Progenitor cell of endocrine pancreas (in vitro differentiated cells): ENCODE measurements at regions not wholly inside any gene's neighbourhood (a gene's known extent, or its start where the extent isn't known, plus 50 kb on each side); places are given as distances from the start of the nearest gene placed in this dataset.

Source experiments
- DNase-seq: peaks from one replicate; pipeline ENCODE4 v3.0.0; 2021; ENCODE audit warnings: low spot score; ENCODE audit not compliant: unreplicated experiment
- H3K27ac Mint-ChIP-seq: 2 replicates; pipeline ENCODE4 v1.8.0; 2021; ENCODE audit warnings: mild to moderate bottlenecking, moderate library complexity, mixed read lengths
- H3K27me3 Mint-ChIP-seq: 2 replicates; pipeline ENCODE4 v1.8.0; 2021; ENCODE audit warnings: mixed read lengths
- H3K36me3 Mint-ChIP-seq: 2 replicates; pipeline ENCODE4 v1.8.0; 2022; ENCODE audit warnings: mixed read lengths; ENCODE audit not compliant: insufficient read depth
- H3K4me1 Mint-ChIP-seq: 2 replicates; pipeline ENCODE4 v1.8.0; 2021; ENCODE audit warnings: low read depth, mixed read lengths
- H3K4me3 Mint-ChIP-seq: 2 replicates; pipeline ENCODE4 v1.8.0; 2021; ENCODE audit warnings: low read depth, mild to moderate bottlenecking, moderate library complexity, mixed read lengths
- H3K9me3 Mint-ChIP-seq: 2 replicates; pipeline ENCODE4 v1.8.0; 2021; ENCODE audit warnings: low read depth, mixed read lengths
- TF ChIP-seq, protein P1 (sequence below): fragments of 200-600 bp; sonication (generic); IDR thresholded peaks from one replicate; pipeline ENCODE4 v1.5.0; 2021; ENCODE audit warnings: antibody characterized with exemption, mild to moderate bottlenecking; ENCODE audit not compliant: unreplicated experiment

GRCh38 chr13:83536941-83537340 lies 345.3 kb downstream of the SLITRK1 start:
- peaks cover 4% of the 10 kb centered on the region for H3K9me3 Mint-ChIP-seq
- TF ChIP-seq, protein P1, sequence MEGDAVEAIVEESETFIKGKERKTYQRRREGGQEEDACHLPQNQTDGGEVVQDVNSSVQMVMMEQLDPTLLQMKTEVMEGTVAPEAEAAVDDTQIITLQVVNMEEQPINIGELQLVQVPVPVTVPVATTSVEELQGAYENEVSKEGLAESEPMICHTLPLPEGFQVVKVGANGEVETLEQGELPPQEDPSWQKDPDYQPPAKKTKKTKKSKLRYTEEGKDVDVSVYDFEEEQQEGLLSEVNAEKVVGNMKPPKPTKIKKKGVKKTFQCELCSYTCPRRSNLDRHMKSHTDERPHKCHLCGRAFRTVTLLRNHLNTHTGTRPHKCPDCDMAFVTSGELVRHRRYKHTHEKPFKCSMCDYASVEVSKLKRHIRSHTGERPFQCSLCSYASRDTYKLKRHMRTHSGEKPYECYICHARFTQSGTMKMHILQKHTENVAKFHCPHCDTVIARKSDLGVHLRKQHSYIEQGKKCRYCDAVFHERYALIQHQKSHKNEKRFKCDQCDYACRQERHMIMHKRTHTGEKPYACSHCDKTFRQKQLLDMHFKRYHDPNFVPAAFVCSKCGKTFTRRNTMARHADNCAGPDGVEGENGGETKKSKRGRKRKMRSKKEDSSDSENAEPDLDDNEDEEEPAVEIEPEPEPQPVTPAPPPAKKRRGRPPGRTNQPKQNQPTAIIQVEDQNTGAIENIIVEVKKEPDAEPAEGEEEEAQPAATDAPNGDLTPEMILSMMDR, result no peak
- H3K27ac Mint-ChIP-seq, result no peak overlapping the region
- no peak overlapping the region for H3K4me3 Mint-ChIP-seq
- H3K4me1 Mint-ChIP-seq, result no peaks in the 10 kb centered on the region
- H3K36me3 Mint-ChIP-seq, result no peaks in the 10 kb centered on the region
- no peak for DNase-seq
- no peaks in the 10 kb centered on the region for H3K27me3 Mint-ChIP-seq

DNA sequence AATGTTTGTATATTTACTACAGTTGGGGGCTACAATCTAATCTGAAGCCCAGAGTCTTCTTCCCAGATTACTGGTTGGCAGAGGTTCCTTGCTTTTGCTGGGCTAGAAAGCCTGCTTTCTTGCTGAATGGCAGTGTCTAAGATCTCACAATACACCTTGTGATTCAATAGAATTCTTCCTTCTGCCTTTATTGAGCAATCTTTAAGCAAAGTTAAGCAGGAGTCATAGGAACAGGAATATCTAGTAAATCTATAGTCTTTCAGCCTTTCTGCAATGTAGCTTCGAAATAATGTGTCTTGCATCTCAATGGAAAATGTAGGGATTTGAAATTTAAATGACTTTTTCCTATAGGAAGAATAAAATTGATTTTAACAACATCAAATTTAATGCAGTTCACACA lies 346.1 kb downstream of the SLITRK1 start:
- Mint-ChIP-seq H3K4me1 (no peaks in the 10 kb centered on the region), H3K36me3 (no peaks in the 10 kb centered on the region), H3K9me3 (peaks cover 4% of the 10 kb centered on the region), H3K27ac (no peak overlapping the region), H3K27me3 (no peaks in the 10 kb centered on the region), H3K4me3 (no peak overlapping the region)
- TF ChIP-seq, protein P1, result no peak
- DNase-seq, result no peak

GRCh38 chr13:83532809-83533208 lies 349.5 kb downstream of the SLITRK1 start:
- Mint-ChIP-seq H3K27ac (no peak overlapping the region), H3K4me1 (no peaks in the 10 kb centered on the region), H3K36me3 (no peaks in the 10 kb centered on the region)

GRCh38 chr13:83531022-83531421 lies 351.3 kb downstream of the SLITRK1 start:
- H3K27ac Mint-ChIP-seq, result no peak overlapping the region
- H3K27me3 Mint-ChIP-seq, result no peaks in the 10 kb centered on the region
- no peak for DNase-seq
- H3K36me3 Mint-ChIP-seq, result no peaks in the 10 kb centered on the region
- TF ChIP-seq, protein P1, result no peak
- H3K4me3 Mint-ChIP-seq, result no peak overlapping the region
- no peaks in the 10 kb centered on the region for H3K9me3 Mint-ChIP-seq
- H3K4me1 Mint-ChIP-seq, result no peaks in the 10 kb centered on the region

More at GRCh38 chr13:83532809-83533208, 349.5 kb downstream of the SLITRK1 start:
- H3K9me3 Mint-ChIP-seq, result no peaks in the 10 kb centered on the region
- no peak for DNase-seq
- TF ChIP-seq, protein P1, result no peak
- no peak overlapping the region for H3K4me3 Mint-ChIP-seq
- no peaks in the 10 kb centered on the region for H3K27me3 Mint-ChIP-seq

DNA sequence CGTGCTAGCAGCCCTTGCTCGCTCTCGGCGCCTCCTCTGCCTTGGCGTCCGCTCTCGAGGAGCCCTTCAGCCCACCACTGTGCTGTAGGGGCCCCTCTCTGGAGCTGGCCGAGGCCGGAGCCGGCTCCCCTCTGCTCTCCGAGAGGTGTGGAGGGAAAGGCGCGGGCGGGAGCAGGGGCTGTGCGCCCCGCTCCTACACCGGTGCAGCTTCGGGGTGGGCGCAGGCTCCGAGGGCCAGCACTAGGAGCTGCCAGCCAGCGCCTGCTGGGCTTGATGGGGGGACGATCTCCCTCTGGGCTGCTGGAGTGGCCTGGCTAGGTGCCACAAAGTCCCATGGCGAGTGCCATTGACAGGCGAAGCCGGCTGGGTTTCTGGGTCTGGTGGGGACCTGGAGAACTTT lies 365.5 kb downstream of the SLITRK1 start:
- Mint-ChIP-seq H3K27ac (no peak overlapping the region), H3K9me3 (no peaks in the 10 kb centered on the region), H3K36me3 (no peaks in the 10 kb centered on the region), H3K4me3 (no peak overlapping the region), H3K27me3 (no peaks in the 10 kb centered on the region), H3K4me1 (no peaks in the 10 kb centered on the region)
- TF ChIP-seq, protein P1, result no peak
- DNase-seq, result no peak
